SIG-M5 (cell line): ENCODE measurements at regions not wholly inside any gene's neighbourhood (a gene's known extent, or its start where the extent isn't known, plus 50 kb on each side); places are given as distances from the start of the nearest gene placed in this dataset.
"Not testable (repeated sequence)": the region's sequence is repeated elsewhere in the genome, so short reads cannot be mapped to it uniquely, and the experiment has no call there.

Experiments used
- DNase-seq: peaks from one replicate; lab custom pipeline; 2025; lab: John Stamatoyannopoulos, UW

DNA sequence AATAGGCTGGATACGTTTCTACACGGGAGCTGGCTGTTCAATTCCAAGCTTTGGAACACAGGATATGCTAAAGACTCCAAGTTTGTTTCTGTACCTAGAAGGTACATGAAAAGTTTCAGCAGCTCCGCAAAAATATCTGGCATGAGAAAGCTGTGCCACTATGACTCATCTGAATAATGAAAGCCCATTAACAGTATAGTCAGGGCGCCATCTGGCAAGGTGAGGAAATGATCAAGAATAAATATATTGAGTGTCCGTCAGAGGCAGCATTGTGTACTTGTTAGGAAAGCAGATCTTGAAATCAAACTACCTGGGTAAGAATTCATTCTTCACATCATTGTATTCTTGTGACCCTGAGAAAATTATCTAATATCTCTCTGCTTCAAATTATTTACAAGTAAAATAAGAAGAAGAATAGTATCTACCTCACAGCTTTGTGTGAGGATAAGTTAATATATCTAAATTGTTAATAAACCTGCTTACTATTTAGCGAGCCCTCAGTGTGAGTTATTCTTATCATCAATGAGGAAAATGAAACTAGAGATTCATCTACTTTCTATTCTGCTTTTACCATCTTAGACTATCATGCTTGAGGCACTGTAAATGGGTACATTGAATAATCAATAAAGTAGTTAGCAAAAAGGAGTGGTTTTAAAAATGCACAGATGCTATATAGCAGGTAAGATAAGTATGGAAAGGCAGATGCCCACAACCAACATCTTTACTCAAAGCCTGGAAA, 53.5 kb downstream of the FSCB start:
- no peak for DNase-seq

DNA sequence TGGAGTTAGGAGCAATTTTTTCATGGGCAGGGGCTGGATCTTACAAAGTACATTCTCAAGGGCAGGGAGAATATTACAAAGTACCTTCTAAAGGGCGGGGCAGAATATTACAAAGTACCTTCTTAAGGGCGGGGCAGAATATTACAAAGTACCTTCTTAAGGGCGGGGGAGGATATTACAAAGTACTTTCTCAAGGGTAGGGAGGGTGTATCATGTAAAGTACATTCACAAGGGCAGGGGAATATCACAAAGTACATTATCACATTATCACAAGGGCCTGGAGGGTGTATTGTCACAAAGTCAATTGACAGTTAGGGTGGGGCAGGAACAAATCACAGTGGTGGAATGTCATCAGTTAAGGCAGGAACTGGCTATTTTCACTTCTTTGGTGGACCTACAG, 56.9 kb downstream of the FSCB start:
- not testable (repeated sequence) for DNase-seq

GRCh38 chr14:44449680-44450079, 57.4 kb downstream of the FSCB start:
- no peak for DNase-seq

- no peak for DNase-seq
Measured at GRCh38 chr14:44448951-44449358, 58.1 kb downstream of the FSCB start.

DNA sequence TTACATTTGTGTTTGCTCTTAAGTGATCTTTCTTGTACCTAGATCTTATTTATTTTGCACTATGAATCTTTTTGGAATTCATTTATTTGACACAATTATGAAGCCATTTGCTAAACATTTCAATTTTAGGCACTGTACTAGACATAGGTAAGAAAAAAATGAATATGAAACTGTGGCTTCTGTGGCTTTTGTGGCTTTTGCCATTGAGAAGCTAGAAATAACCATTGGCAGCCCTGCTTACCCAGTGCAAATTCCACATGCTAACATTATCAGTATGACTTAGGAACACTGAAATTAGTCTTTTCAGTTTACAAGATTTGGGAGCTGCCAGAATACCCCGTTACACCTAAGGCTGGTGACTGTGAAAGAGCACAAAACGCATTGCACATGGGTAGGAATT, 60.1 kb downstream of the FSCB start:
- no peak for DNase-seq

- DNase-seq = no peak
Measured at GRCh38 chr14:44444454-44444853, 62.6 kb downstream of the FSCB start.

DNA sequence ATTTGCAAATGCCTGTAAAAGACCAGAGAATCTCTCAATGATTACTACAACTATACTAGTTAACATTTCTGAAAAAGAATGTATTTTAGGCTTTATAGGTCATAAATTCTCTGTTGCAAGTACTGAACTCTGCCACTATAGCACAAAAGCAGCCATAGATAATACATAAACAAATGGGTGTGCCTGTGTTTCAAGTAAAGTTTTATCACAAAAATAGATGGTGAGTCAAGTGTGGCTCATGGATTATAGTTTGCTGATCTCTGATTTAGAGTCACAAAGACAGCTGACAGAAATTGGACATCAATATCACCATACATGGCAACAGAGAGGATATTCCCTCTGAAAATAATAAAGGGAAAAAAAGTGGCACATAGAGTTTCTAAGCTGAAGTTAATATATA, 68.1 kb downstream of the FSCB start:
- DNase-seq = no peak

DNA sequence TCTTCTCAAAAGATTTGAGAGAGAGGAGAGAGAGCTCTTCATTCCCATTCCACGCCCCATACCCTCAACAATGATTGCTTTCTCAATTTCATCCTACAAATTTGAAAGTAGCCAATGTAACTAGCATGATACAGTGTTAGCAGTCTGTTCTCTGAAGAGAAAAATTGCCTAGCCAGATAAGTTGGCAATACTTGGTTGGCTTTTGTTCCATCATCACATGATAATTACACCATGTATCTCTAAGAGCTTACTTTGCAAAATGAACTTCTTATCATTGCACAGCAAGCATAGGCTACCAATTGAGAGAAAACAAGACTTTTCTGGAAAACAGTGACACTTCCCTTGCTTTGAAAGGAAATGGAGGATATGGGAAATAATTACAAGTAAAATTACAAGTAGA, 68.9 kb downstream of the FSCB start:
- no peak for DNase-seq

DNA sequence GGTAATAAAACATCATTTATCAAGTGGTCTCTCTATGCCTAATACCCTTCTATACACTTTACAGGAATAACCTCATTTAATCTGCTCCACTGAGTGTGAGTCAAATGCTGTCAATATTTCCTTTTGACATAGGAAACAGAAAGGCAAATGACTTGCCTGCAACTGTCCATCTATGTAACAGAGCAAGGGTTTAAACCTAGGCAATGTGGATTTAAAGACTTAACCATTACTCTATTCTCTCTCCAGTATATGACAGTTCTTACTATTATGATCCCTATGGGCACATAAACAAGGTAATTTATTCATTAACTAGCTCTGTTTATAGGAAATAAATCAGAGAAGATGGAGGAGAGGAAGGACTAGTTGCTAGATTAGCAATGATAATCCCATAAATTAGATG, 70.6 kb downstream of the FSCB start:
- DNase-seq = no peak

DNA sequence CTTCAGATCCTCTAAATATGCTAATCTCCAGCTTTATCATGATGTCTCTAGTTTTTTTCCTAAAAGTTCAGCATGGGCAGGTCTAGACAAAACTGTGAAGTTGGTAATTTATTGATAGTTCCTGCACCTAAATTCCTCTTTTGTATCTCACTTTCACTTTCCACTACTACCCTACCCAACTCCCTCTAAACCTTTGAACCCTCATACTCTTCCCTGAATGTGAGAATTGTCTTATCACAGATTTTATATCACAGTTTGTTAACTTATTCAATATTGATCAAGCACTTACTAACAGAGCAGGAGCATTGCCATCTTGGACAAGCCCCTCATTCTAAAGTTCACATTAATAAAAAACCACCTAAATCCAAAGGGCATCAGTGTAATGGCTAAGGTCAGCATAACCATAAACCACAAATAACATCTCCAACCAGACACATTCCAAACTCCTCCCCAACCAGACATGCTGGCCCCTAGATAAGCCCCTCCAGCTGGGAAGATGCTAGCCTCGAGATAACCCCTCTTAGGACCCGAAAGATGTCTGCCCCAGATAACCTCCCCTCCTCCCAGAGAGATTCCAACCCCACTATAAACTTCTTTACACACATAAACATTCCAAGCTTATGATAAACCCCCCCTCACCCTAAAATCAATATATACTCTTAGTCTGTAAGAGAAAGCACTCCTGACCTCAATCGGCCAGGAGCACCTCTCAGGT, 78.7 kb downstream of the FSCB start:
- DNase-seq = no peak

- DNase-seq = no peak
Measured at GRCh38 chr14:44422699-44423098, 84.4 kb downstream of the FSCB start.

GRCh38 chr14:44420226-44420625, 86.9 kb downstream of the FSCB start:
- DNase-seq = no peak

DNA sequence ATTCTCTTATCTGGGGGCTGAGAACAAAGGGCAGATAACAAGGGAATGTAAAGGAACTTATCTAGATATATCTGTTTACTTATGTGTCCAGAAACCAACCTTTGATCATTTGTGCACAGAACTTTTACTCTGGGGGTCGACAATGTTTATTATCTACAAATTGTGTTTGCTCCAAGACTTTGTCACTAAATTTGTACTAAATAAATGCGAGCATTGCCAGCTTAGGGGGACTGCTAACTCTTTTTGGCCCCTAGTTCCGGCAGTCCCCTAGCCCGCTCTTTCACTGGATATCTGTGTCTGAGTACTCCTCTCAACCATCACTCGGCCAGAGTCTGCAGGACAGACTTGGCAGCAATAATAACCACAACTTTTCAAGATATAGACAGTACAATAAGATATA, 88.2 kb downstream of the FSCB start:
- no peak for DNase-seq

GRCh38 chr14:44417809-44418208, 89.3 kb downstream of the FSCB start:
- DNase-seq = no peak

DNA sequence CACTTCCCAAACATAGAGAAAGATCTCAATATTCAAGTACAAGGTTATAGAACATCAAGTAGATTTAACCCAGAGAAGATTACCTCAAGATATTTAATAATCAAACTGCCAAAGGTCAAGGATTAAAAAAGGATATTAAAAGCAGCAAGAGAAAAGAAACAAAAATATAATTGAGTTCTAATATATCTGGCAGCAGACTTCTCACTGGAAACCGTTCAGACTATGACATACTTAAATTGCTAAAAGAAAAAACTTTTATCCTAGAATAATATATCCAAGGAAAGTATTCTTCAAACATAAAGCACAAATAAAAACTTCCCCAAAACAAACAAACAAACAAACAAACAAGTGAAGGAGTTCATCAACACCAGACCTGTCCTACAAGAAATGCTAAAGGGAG, 92.4 kb downstream of the FSCB start:
- DNase-seq = no peak

DNA sequence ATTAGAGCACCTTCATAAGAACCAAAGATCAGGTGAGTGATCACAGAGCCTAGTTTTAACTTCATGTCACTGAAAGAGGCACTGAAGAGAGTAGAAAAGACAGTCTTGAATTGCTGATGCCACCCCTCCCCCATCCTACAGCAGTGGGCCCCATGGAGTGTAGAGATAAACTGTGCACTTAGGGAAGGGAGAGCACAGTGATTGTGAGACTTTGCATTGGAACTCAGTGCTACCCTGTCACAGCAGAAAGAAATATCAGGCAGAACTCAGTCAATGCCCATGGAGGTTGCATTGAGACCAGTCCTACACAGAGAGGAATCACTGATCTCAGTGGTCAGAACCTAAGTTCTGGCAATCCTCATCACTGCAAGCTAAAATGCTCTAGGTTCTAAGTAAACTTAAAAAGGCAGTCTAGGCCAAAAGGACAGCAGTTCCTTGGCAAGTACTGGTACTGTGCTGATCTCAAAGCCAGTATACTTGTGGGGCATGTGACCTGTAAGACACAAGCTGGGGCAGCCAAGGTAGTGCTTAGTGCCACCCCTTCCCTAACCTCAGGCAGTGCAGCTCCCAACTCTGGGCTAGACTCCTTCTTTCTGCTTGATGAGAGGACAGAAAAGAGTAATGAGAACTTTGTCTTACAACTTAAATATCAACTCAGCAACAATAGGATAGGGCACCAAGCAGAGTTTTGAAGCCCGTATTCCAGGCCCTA, 94.1 kb downstream of the FSCB start:
- no peak for DNase-seq

GRCh38 chr14:44405011-44405486, 102.0 kb downstream of the FSCB start:
- no peak for DNase-seq

- no peak for DNase-seq
Measured at GRCh38 chr14:44404599-44404998, 102.5 kb downstream of the FSCB start.

DNA sequence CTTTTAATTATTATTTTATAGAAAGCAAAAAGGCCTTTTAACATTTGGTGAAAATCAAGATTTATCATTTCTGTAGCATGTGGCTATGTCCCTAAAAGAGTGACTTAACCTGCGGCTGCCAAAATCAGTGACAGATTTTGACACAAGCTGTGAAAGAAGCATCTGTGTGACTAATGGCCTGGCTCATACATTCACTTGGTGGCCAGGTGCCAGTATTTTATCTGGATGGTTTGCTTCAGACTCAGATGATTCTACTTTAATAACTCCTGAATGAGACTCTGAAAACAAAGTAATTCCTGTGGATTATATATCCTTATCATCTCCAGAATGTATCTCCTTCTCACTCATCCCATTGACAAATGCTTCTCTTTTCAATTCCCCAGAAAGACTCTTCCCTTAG, 103.0 kb downstream of the FSCB start:
- DNase-seq = no peak

DNA sequence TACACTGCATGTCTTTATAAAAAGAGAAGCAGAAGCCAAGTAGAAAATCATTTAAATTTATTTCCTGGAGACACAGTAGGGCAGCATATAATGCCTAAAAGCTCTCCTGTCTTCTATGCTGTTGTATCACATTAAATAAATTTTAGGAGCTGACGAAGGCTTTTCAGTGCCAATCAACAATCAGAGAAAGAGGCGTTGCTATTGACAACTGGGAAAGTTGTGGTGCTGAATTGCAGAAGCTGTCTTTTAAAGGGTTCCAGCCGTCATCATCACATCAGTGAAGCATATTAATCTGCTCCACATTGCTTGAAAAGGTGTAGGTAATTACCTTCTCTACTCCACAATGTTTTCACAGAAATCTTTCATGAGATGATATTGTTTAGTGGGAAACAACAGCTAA, 103.9 kb downstream of the FSCB start:
- no peak for DNase-seq

- no peak for DNase-seq
Measured at GRCh38 chr14:44396226-44396625, 110.9 kb downstream of the FSCB start.

DNA sequence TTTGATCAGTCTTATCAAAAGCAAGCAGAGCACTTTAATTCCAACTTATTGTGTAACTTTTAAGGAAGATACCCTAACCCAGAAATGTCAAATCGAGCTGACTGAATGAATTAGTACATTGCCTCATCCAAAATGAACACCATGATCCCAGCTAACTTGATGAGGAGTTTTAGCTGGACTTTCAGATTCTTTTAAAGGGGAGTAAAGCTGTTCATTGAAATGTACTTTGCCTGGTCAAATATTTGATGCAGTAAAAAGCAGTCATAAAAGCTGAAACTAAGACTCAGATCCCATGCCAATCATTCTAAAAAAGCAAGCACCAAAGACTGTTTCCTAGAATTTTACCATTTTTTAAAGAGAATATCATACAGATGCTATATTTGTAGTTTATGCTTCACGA, 114.1 kb downstream of the FSCB start:
- no peak for DNase-seq

- DNase-seq = no peak
Measured at GRCh38 chr14:44388306-44388705, 118.8 kb downstream of the FSCB start.
